Neural cell (in vitro differentiated cells): ENCODE measurements at regions not wholly inside any gene's neighbourhood (a gene's known extent, or its start where the extent isn't known, plus 50 kb on each side); places are given as distances from the start of the nearest gene placed in this dataset.

Experiments used
- CTCF ChIP-seq: fragments of 450-650 bp; IDR thresholded peaks from 2 replicates; pipeline ENCODE4 v1.5.1; 2014; ENCODE audit warnings: antibody characterized with exemption, mild to moderate bottlenecking, moderate library complexity; ENCODE audit not compliant: poor library complexity, severe bottlenecking
- EP300 ChIP-seq: fragments of 450-650 bp; conservative IDR thresholded peaks from 2 replicates; pipeline ENCODE4 v1.6.1; 2014; ENCODE audit warnings: antibody characterized with exemption, mild to moderate bottlenecking, moderate library complexity; ENCODE audit not compliant: poor library complexity, severe bottlenecking
- EZH2 ChIP-seq: fragments of 200-600, 300-800 bp; shearing (Covaris generic), sonication (generic); IDR thresholded peaks from 2 replicates; pipeline ENCODE4 v1.6.1; 2014; ENCODE audit warnings: antibody characterized with exemption, low read length, borderline replicate concordance, mild to moderate bottlenecking; ENCODE audit not compliant: insufficient read depth, poor library complexity, severe bottlenecking
- POLR2AphosphoS5 ChIP-seq: IDR thresholded peaks from 2 replicates; pipeline ENCODE4 v1.6.1; 2012
- TF ChIP-seq, protein P1 (sequence below): IDR thresholded peaks from 2 replicates; pipeline ENCODE4 v1.6.1; 2012; ENCODE audit warnings: borderline replicate concordance

GRCh38 chr4:35516102-35516501 lies 728.2 kb downstream of the ARAP2 start:
- TF ChIP-seq CTCF (no peak), POLR2AphosphoS5 (no peak), EZH2 (no peak), EP300 (no peak)
- TF ChIP-seq, protein P1, sequence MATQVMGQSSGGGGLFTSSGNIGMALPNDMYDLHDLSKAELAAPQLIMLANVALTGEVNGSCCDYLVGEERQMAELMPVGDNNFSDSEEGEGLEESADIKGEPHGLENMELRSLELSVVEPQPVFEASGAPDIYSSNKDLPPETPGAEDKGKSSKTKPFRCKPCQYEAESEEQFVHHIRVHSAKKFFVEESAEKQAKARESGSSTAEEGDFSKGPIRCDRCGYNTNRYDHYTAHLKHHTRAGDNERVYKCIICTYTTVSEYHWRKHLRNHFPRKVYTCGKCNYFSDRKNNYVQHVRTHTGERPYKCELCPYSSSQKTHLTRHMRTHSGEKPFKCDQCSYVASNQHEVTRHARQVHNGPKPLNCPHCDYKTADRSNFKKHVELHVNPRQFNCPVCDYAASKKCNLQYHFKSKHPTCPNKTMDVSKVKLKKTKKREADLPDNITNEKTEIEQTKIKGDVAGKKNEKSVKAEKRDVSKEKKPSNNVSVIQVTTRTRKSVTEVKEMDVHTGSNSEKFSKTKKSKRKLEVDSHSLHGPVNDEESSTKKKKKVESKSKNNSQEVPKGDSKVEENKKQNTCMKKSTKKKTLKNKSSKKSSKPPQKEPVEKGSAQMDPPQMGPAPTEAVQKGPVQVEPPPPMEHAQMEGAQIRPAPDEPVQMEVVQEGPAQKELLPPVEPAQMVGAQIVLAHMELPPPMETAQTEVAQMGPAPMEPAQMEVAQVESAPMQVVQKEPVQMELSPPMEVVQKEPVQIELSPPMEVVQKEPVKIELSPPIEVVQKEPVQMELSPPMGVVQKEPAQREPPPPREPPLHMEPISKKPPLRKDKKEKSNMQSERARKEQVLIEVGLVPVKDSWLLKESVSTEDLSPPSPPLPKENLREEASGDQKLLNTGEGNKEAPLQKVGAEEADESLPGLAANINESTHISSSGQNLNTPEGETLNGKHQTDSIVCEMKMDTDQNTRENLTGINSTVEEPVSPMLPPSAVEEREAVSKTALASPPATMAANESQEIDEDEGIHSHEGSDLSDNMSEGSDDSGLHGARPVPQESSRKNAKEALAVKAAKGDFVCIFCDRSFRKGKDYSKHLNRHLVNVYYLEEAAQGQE = no peak
